Thyroid gland (tissue), 4 donors: ENCODE measurements at regions not wholly inside any gene's neighbourhood (a gene's known extent, or its start where the extent isn't known, plus 50 kb on each side); places are given as distances from the start of the nearest gene placed in this dataset.
"Not testable (repeated sequence)": the region's sequence is repeated elsewhere in the genome, so short reads cannot be mapped to it uniquely, and the experiment has no call there.

Experiments used
- DNase-seq, 2 donors: peaks; one replicate each; pipeline ENCODE4 v3.0.0-alpha.2; 2019
- H3K27ac ChIP-seq, 3 donors: fragments of 200-600 bp; sonication (generic); 1 replicate in 2 of 3; 2 replicates in 1 of 3; pipeline ENCODE4 v1.5.1; 2016 to 2019; ENCODE audit warnings: mild to moderate bottlenecking in 1 of 3, moderate library complexity in 1 of 3
- H3K27me3 ChIP-seq: fragments of 200-600 bp; sonication (generic); one replicate; pipeline ENCODE4 v1.5.1; 2019
- H3K36me3 ChIP-seq, 2 donors: fragments of 200-600 bp; sonication (generic); one replicate each; pipeline ENCODE4 v1.5.1; 2016 to 2019
- H3K4me1 ChIP-seq, 2 donors: fragments of 200-600 bp; sonication (generic); one replicate each; pipeline ENCODE4 v1.5.1; 2017 to 2019
- H3K4me3 ChIP-seq, 3 donors: fragments of 200-600 bp; sonication (generic); replicated peaks in 1 of 3; 1 replicate in 2 of 3; 2 replicates in 1 of 3; pipeline ENCODE4 v1.5.1; 2016; ENCODE audit warnings: mild to moderate bottlenecking in 1 of 3
- H3K9me3 ChIP-seq: fragments of 200-600 bp; sonication (generic); one replicate; pipeline ENCODE4 v1.5.1; 2017
- POLR2A ChIP-seq, 2 donors: fragments of 450-650 bp; IDR thresholded peaks; one replicate each; pipeline ENCODE4 v1.6.1; 2017; ENCODE audit warnings: antibody characterized with exemption in 2 of 2, mild to moderate bottlenecking in 2 of 2, moderate library complexity in 1 of 2
- WGBS, 2 donors: methylation state at CpG; one replicate each; pipeline ENCODE4 v1.1.5; 2017; 5-methylcytosine and 5-hydroxymethylcytosine counted together
- intact Hi-C: fragments of 100-400 bp; cut with DNase I; formaldehyde crosslinking; loops from one replicate; pipeline ENCODE4 v1.15.1; 2023
- TF ChIP-seq, protein P1 (sequence below), 6 experiments: fragments of 200-600 bp in 3 of 6; fragments of 450-650 bp in 3 of 6; sonication (generic) in 3 of 6; IDR thresholded peaks; one replicate each; pipeline ENCODE4 v1.5.1; 2016 to 2019; ENCODE audit warnings: antibody characterized with exemption in 6 of 6, mild to moderate bottlenecking in 2 of 6, inconsistent platforms in 1 of 6, moderate library complexity in 1 of 6

DNA sequence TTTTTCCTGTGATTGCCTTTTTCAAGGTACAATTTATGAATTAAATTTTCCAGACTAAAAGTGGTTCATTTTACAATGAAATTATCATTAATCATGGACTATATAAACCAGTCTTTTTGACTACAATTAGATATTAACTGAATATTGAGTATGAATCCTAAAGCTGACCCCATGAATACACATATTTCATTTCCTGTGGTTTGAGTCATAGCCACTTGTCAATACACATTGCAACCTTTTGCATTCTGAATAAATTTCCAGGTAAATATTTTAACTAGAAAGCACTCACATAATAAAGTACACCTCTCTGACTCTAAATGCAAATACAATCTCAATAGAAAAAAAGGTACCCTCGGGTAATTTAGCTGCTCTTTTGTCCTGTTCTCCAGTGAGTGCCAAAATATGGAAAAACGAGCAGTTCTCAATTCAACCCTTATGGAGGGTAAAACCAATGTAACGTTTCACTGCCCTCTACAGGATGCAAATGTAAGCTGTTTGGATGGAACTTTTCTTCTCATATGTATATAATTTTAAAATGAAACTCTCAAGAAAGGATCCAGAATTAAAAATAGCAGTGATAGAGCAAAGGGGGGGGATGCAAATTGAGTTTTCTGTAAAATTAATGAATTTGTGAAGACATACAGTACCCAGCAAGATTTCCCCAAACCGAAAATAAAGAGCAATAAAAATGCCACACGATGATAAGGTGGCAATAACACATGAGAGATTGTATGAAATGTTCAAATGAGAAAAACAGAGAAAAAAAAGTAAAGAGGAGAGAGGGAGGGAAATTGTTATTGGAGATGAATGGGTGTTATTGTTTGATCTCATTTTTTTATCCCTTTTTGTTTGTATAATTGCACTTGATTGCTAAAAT is 1795.7 kb upstream of the PIK3C3 start:
- no peak for DNase-seq
- H3K4me3 ChIP-seq: no peak overlapping the region

GRCh38 chr18:40157120-40157519 is 1797.9 kb upstream of the PIK3C3 start:
- Histone ChIP-seq H3K27me3 (no peaks in the 10 kb centered on the region), H3K4me1 (no peaks in the 10 kb centered on the region), H3K27ac (no peak overlapping the region), H3K9me3 (no peaks in the 10 kb centered on the region), H3K36me3 (no peaks in the 10 kb centered on the region), H3K4me3 (no peak overlapping the region)
- DNase-seq: no peak
- intact Hi-C loops: no loop called here
- WGBS, 2 donors: 93 to 95% methylated on average over 7 of the region's 7 CpGs
- TF ChIP-seq, protein P1, sequence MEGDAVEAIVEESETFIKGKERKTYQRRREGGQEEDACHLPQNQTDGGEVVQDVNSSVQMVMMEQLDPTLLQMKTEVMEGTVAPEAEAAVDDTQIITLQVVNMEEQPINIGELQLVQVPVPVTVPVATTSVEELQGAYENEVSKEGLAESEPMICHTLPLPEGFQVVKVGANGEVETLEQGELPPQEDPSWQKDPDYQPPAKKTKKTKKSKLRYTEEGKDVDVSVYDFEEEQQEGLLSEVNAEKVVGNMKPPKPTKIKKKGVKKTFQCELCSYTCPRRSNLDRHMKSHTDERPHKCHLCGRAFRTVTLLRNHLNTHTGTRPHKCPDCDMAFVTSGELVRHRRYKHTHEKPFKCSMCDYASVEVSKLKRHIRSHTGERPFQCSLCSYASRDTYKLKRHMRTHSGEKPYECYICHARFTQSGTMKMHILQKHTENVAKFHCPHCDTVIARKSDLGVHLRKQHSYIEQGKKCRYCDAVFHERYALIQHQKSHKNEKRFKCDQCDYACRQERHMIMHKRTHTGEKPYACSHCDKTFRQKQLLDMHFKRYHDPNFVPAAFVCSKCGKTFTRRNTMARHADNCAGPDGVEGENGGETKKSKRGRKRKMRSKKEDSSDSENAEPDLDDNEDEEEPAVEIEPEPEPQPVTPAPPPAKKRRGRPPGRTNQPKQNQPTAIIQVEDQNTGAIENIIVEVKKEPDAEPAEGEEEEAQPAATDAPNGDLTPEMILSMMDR (IDR thresholded peaks at IDR 0.05): no peak
- no peak for TF ChIP-seq POLR2A (IDR thresholded peaks at IDR 0.05)

More for the DNA sequence above, 1795.7 kb upstream of the PIK3C3 start:
- 37 to 39% methylated on average over 5 of the region's 5 CpGs for WGBS, 2 donors
- Histone ChIP-seq H3K36me3 (no peaks in the 10 kb centered on the region), H3K4me1 (no peaks in the 10 kb centered on the region), H3K27ac (no peak overlapping the region), H3K9me3 (no peaks in the 10 kb centered on the region), H3K27me3 (no peaks in the 10 kb centered on the region)
- TF ChIP-seq, protein P1 (IDR thresholded peaks at IDR 0.05): peak in 3 of 6 experiments; percentile 50 to 54 (median 52)
- TF ChIP-seq POLR2A (IDR thresholded peaks at IDR 0.05): no peak
- intact Hi-C loops: no loop called here

DNA sequence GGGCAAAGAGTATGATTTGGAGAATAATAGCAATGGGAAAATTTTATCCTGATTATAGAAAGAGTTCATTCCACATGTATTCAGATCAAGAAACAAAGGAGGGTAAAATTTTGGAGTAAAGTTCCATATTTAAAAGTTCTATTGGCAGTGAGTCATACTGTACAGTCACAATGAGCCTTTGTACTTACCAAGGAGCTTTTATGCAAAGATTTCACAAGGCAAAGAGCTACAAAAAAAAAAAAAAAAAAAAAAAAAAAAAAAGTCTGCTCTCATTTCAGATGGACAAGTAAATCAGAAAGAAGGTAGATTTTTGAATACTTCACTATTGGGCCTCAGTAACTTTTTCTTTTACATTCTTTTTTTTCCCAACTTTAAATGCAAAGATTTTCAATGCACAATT is 1802.2 kb upstream of the PIK3C3 start:
- H3K36me3 ChIP-seq: no peaks in the 10 kb centered on the region
- intact Hi-C loops: no loop called here
- H3K27ac ChIP-seq: no peak overlapping the region
- TF ChIP-seq, protein P1 (IDR thresholded peaks at IDR 0.05): no peak
- no peak for TF ChIP-seq POLR2A (IDR thresholded peaks at IDR 0.05)
- H3K4me3 ChIP-seq: no peak overlapping the region
- no peaks in the 10 kb centered on the region for H3K27me3 ChIP-seq
- DNase-seq: no peak
- no peaks in the 10 kb centered on the region for H3K9me3 ChIP-seq
- no peaks in the 10 kb centered on the region for H3K4me1 ChIP-seq

DNA sequence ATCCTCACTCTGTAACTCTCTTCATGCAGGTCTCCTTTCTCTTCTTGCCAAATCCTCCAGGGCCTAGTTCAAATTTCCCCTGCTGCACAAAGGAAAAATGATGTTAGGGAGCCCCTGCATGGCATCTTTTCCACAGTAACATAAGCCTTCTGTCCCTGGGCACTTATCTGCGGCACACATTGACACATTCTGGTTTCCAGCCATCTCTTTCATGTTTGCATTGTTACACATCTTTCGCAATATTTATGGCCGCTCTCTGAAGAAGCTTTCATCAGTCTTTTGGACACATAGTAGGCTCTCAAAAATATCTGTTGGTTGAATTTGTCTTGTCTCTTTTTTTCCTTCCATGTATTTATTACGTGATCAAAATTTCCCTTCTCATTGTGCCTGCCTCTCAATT is 1806.1 kb upstream of the PIK3C3 start:
- TF ChIP-seq POLR2A (IDR thresholded peaks at IDR 0.05): no peak
- TF ChIP-seq, protein P1 (IDR thresholded peaks at IDR 0.05): no peak
- Histone ChIP-seq H3K4me1 (no peaks in the 10 kb centered on the region), H3K4me3 (no peak overlapping the region), H3K27ac (no peak overlapping the region), H3K36me3 (no peaks in the 10 kb centered on the region), H3K27me3 (no peaks in the 10 kb centered on the region), H3K9me3 (no peaks in the 10 kb centered on the region)
- no peak for DNase-seq
- WGBS, 2 donors: 90 to 92% methylated on average over 4 of the region's 4 CpGs
- intact Hi-C loops: no loop called here

DNA sequence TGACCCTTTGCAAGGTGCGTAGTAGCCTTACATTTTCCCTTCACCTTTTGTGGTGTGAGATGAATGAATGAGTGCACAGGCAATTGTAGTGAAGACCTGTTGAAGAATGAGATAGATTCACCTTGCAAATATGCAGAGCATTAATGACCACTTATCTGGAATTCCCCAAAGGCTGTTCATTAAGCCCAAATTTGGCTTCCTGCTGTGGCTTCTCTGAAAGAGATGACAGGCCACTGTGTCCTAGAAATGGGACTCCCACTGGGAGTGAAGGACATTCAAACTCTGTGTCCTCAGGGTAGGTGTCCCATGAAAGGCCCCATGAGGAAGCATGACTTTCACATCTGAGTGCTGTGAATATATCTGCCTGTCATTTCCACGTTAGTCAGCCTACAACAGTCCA is 1821.8 kb upstream of the PIK3C3 start:
- no peak overlapping the region for H3K4me3 ChIP-seq
- intact Hi-C loops: no loop called here
- TF ChIP-seq POLR2A (IDR thresholded peaks at IDR 0.05): no peak
- TF ChIP-seq, protein P1 (IDR thresholded peaks at IDR 0.05): no peak
- no peaks in the 10 kb centered on the region for H3K9me3 ChIP-seq
- H3K27me3 ChIP-seq: no peaks in the 10 kb centered on the region
- no peak for DNase-seq
- 84 to 92% methylated on average over 2 of the region's 2 CpGs for WGBS, 2 donors
- H3K4me1 ChIP-seq: no peaks in the 10 kb centered on the region
- no peak overlapping the region for H3K27ac ChIP-seq
- H3K36me3 ChIP-seq: no peaks in the 10 kb centered on the region

DNA sequence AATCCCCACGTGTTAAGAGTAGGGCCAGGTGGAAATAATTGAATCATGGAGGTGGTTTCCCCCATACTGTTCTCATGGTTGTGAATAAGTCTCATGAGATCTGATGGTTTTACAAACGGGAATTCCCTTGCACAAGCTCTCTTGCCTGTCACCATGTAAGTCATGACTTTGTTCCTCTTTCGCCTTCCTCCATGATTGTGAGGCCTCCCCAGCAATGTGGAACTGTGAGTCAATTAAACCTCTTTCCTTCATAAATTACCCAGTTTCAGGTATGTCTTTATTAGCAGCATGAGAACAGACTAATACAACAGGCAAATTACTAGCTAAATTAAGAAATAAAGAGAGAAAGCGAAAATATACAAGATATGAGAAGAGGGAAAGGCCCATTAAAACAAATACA is 1822.6 kb upstream of the PIK3C3 start:
- H3K4me3 ChIP-seq, H3K4me1 ChIP-seq, intact Hi-C loops, H3K27me3 ChIP-seq, H3K27ac ChIP-seq, DNase-seq, H3K36me3 ChIP-seq, H3K9me3 ChIP-seq: not testable (repeated sequence)
- WGBS, 2 donors: 85 to 93% methylated on average over 4 of the region's 4 CpGs
